Activated CD8-positive, alpha-beta T cell treated with anti-CD3 and anti-CD28 coated beads, Interleukin-2, amount 10 ng/mL, durations not matched to agents 7 days and 5 days (primary cell): ENCODE measurements at regions not wholly inside any gene's neighbourhood (a gene's known extent, or its start where the extent isn't known, plus 50 kb on each side); places are given as distances from the start of the nearest gene placed in this dataset.

ENCODE experiments used
- ATAC-seq: fragments of 150-1000 bp; cut with Tn5 transposase; one replicate; pipeline ENCODE4 v1.10.0; 2021; ENCODE audit warnings: moderate library complexity
- CTCF ChIA-PET: fragments of 350-600 bp; sonication (Branson Sonifier 250); formaldehyde crosslinking; loops from one replicate; lab custom pipeline; 2021; ENCODE audit warnings: antibody characterized with exemption; lab: Charles Lee
- POLR2A ChIA-PET: fragments of 350-600 bp; sonication (Branson Sonifier 250); formaldehyde crosslinking; loops from one replicate; lab custom pipeline; 2021; ENCODE audit warnings: antibody characterized with exemption; lab: Charles Lee
- DNase-seq: peaks from one replicate; pipeline ENCODE4 v3.0.0-alpha.2; 2020
- H3K27ac Mint-ChIP-seq: one replicate; pipeline ENCODE4 v1.8.0; 2021; ENCODE audit warnings: mild to moderate bottlenecking, mixed read lengths
- H3K27me3 Mint-ChIP-seq: one replicate; pipeline ENCODE4 v1.8.0; 2021; ENCODE audit warnings: low read depth, mixed read lengths
- H3K36me3 Mint-ChIP-seq: one replicate; pipeline ENCODE4 v1.8.0; 2021; ENCODE audit warnings: low read depth, mixed read lengths
- H3K4me1 Mint-ChIP-seq: one replicate; pipeline ENCODE4 v1.8.0; 2021; ENCODE audit warnings: low read depth, mixed read lengths
- H3K4me3 Mint-ChIP-seq: one replicate; pipeline ENCODE4 v1.8.0; 2021; ENCODE audit warnings: mild to moderate bottlenecking, mixed read lengths
- H3K9me3 Mint-ChIP-seq: one replicate; pipeline ENCODE4 v1.8.0; 2022; ENCODE audit warnings: mixed read lengths; ENCODE audit not compliant: insufficient read depth

DNA sequence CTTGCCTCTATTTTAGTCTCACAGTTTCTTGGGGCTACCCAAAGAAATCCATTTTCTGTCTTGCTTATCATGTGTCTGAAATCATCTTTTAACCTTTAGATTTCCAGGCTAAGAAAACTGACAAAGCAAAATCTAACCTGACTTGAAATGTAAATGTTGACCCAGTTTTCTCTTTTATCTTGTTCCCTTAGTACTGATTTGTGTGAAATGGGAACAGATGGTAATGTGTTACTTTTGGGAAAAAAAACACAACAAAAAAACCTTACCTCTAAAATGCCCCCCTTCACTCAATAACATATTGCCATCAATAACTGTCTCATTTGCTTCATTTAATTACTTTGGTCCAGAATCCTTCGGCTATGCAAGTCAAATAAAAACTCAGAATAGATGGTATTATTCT, 383.2 kb upstream of the DCN start:
- Mint-ChIP-seq H3K27me3 (no peaks in the 10 kb centered on the region), H3K36me3 (peaks cover 5% of the 10 kb centered on the region), H3K27ac (no peak overlapping the region), H3K9me3 (peaks cover 8% of the 10 kb centered on the region), H3K4me3 (no peak overlapping the region), H3K4me1 (peaks cover 20% of the 10 kb centered on the region)
- DNase-seq (no peak), ATAC-seq (no peak)
- ChIA-PET CTCF (interaction anchor here (1.7 kb wide), 1 partner anchor 11 kb away, joined by 6 read pairs; no protein-coding TSS in a partner anchor), POLR2A (no interaction called here)

GRCh38 chr12:91565246-91565645, 382.6 kb upstream of the DCN start:
- Mint-ChIP-seq H3K36me3 (peaks cover 6% of the 10 kb centered on the region), H3K27ac (no peak overlapping the region), H3K4me1 (peaks cover 20% of the 10 kb centered on the region), H3K4me3 (no peak overlapping the region), H3K27me3 (no peaks in the 10 kb centered on the region), H3K9me3 (peaks cover 8% of the 10 kb centered on the region)
- ATAC-seq: no peak
- DNase-seq: no peak
- CTCF ChIA-PET: interaction anchor here (0.9 to 1.4 kb wide), 2 partner anchors 9 to 183 kb away, joined by 3 read pairs; no protein-coding TSS in a partner anchor
- POLR2A ChIA-PET: no interaction called here

DNA sequence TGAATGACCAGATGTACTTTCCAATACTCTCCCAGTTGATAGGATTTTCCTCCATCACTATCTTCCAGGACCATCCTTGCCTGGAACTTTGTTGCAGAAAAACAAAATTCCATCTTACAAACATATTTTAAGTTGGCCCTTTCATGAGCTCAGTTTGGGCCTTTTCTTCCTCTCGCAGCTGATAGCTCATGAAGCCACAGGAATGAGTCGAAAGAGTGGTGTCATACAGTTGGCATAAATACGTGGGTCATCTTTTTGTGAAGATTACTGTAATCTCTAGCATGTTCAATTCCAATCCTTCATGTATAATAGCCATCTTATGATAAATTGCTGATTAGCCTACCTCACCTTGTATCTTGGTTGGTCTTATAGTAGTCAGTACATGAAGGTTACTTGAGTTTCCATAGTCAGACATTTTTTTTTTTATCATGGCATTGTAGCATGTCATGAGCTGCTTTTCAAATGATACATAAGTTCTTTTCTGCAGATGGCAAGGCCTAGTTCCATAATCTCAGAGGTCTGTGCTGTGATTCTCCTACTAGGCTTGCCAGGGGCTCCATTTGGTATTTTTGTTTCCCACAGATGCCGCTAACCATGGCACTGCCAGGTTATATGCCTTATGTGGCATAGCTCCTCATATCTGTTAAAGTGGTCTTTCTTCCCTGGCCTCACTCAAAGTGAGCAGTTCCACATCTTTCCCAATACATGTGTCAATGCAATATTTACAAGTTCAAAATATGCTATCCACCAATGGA, 380.6 kb upstream of the DCN start:
- no peaks in the 10 kb centered on the region for H3K27me3 Mint-ChIP-seq
- ATAC-seq (no peak), DNase-seq (no peak)
- peaks cover 8% of the 10 kb centered on the region for H3K9me3 Mint-ChIP-seq
- POLR2A ChIA-PET: interaction anchor here (0.5 to 1.6 kb wide), 2 partner anchors 19 to 285 kb away, joined by 3 read pairs; no protein-coding TSS in a partner anchor
- H3K36me3 Mint-ChIP-seq: peaks cover 10% of the 10 kb centered on the region
- H3K27ac Mint-ChIP-seq: peak overlapping the region; percentile 73
- CTCF ChIA-PET: interaction anchor here (1.1 to 1.6 kb wide), 4 partner anchors 15 to 248 kb away, joined by 3 to 8 read pairs (median 4); no protein-coding TSS in a partner anchor
- H3K4me1 Mint-ChIP-seq: peaks cover 22% of the 10 kb centered on the region
- H3K4me3 Mint-ChIP-seq: no peak overlapping the region

GRCh38 chr12:91562476-91562875, 379.9 kb upstream of the DCN start:
- POLR2A ChIA-PET: interaction anchor here (0.5 kb wide), 2 partner anchors 285 to 1879 kb away, joined by 3 read pairs; partner anchors contain the start of gene UBE2N

GRCh38 chr12:91561958-91562325, 379.3 kb upstream of the DCN start:
- H3K27me3 Mint-ChIP-seq: no peaks in the 10 kb centered on the region
- DNase-seq (no peak), ATAC-seq (no peak)
- H3K27ac Mint-ChIP-seq: no peak overlapping the region
- POLR2A ChIA-PET: interaction anchor here (0.5 kb wide), 1 partner anchor 1880 kb away, joined by 3 read pairs; the partner anchor contains the start of gene UBE2N
- H3K4me3 Mint-ChIP-seq: no peak overlapping the region
- peaks cover 23% of the 10 kb centered on the region for H3K4me1 Mint-ChIP-seq
- CTCF ChIA-PET: interaction anchor here (1.5 kb wide), 1 partner anchor 16 kb away, joined by 8 read pairs; no protein-coding TSS in a partner anchor
- peaks cover 8% of the 10 kb centered on the region for H3K9me3 Mint-ChIP-seq
- peaks cover 10% of the 10 kb centered on the region for H3K36me3 Mint-ChIP-seq

More at GRCh38 chr12:91562476-91562875, 379.9 kb upstream of the DCN start:
- Mint-ChIP-seq H3K4me1 (peaks cover 23% of the 10 kb centered on the region), H3K36me3 (peaks cover 10% of the 10 kb centered on the region), H3K27me3 (no peaks in the 10 kb centered on the region), H3K9me3 (peaks cover 8% of the 10 kb centered on the region), H3K4me3 (peak overlapping the region; percentile 14), H3K27ac (peak overlapping the region; percentile 73)
- peak; percentile 48 for DNase-seq
- peak; percentile 95 for ATAC-seq
- CTCF ChIA-PET: interaction anchor here (1.3 to 1.6 kb wide), 3 partner anchors 16 to 181 kb away, joined by 3 to 8 read pairs (median 5); no protein-coding TSS in a partner anchor

- Mint-ChIP-seq H3K36me3 (peaks cover 10% of the 10 kb centered on the region), H3K9me3 (peaks cover 8% of the 10 kb centered on the region), H3K4me3 (no peak overlapping the region), H3K27ac (no peak overlapping the region), H3K27me3 (no peaks in the 10 kb centered on the region), H3K4me1 (peaks cover 23% of the 10 kb centered on the region)
- ATAC-seq (no peak), DNase-seq (no peak)
- ChIA-PET CTCF (no interaction called here), POLR2A (no interaction called here)
Measured at GRCh38 chr12:91561301-91561957, 378.8 kb upstream of the DCN start.

- H3K36me3 Mint-ChIP-seq: peaks cover 5% of the 10 kb centered on the region
- peaks cover 3% of the 10 kb centered on the region for H3K9me3 Mint-ChIP-seq
Measured at GRCh38 chr12:91556909-91557308, 374.3 kb upstream of the DCN start.

GRCh38 chr12:91555436-91556415, 373.1 kb upstream of the DCN start:
- H3K27ac Mint-ChIP-seq: no peak overlapping the region
- DNase-seq (no peak), ATAC-seq (no peak)
- H3K9me3 Mint-ChIP-seq: no peaks in the 10 kb centered on the region
- no peaks in the 10 kb centered on the region for H3K27me3 Mint-ChIP-seq
- peaks cover 5% of the 10 kb centered on the region for H3K36me3 Mint-ChIP-seq
- POLR2A ChIA-PET: no interaction called here
- H3K4me3 Mint-ChIP-seq: no peak overlapping the region
- CTCF ChIA-PET: no interaction called here
- H3K4me1 Mint-ChIP-seq: peaks cover 3% of the 10 kb centered on the region

More at GRCh38 chr12:91556909-91557308, 374.3 kb upstream of the DCN start:
- Mint-ChIP-seq H3K4me1 (peaks cover 4% of the 10 kb centered on the region), H3K4me3 (no peak overlapping the region), H3K27ac (no peak overlapping the region), H3K27me3 (no peaks in the 10 kb centered on the region)
- CTCF ChIA-PET: interaction anchor here (1.4 kb wide), 1 partner anchor 175 kb away, joined by 3 read pairs; no protein-coding TSS in a partner anchor
- ATAC-seq (no peak), DNase-seq (no peak)
- POLR2A ChIA-PET: no interaction called here

GRCh38 chr12:91551927-91552326, 369.3 kb upstream of the DCN start:
- CTCF ChIA-PET: no interaction called here

DNA sequence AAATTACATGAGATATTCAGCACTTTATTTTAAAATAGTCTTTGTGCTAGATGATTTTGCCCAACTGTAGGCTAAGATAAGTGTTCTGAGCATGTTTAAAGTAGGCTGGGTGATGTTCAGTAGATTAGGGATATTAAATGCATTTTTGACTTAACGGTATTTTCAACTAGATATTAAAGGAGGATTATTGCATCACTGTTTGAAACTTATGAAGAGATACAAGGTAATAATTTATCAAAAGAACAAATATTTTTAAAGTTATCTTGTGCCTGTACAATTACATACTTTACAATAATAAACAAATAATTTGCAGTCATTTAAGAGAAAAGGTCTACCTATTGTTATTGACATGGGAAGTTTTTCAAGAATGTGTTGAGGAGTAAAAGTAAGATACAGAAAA, 368.6 kb upstream of the DCN start:
- DNase-seq (no peak), ATAC-seq (no peak)
- POLR2A ChIA-PET: no interaction called here
- Mint-ChIP-seq H3K36me3 (no peaks in the 10 kb centered on the region), H3K27ac (no peak overlapping the region), H3K9me3 (no peaks in the 10 kb centered on the region), H3K4me1 (no peaks in the 10 kb centered on the region), H3K4me3 (no peak overlapping the region), H3K27me3 (peaks cover 3% of the 10 kb centered on the region)
- CTCF ChIA-PET: no interaction called here

More at GRCh38 chr12:91551927-91552326, 369.3 kb upstream of the DCN start:
- Mint-ChIP-seq H3K27ac (no peak overlapping the region), H3K36me3 (no peaks in the 10 kb centered on the region), H3K4me3 (no peak overlapping the region), H3K9me3 (no peaks in the 10 kb centered on the region), H3K27me3 (peaks cover 3% of the 10 kb centered on the region), H3K4me1 (no peaks in the 10 kb centered on the region)
- DNase-seq (no peak), ATAC-seq (no peak)
- POLR2A ChIA-PET: no interaction called here

DNA sequence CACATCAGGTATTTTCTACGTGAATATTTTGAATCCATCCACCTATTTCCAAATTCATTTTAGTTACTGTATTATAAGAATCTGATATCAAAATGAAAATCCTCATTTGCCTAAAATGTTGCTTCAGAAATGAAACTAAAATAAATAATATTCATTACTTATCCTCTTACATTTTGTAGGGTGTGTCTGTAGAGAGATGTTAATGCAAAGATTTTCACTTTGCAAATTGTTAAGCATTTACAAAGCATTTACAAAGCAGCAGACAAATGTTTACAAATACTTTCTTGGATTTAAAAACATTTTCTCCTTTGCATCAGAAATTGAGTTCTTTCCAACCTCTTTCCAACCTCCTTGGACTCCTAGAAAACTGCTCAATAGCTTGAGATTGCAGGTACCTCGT, 360.0 kb upstream of the DCN start:
- H3K4me1 Mint-ChIP-seq: no peaks in the 10 kb centered on the region
- no peak overlapping the region for H3K27ac Mint-ChIP-seq
- H3K4me3 Mint-ChIP-seq: no peak overlapping the region
- H3K27me3 Mint-ChIP-seq: no peaks in the 10 kb centered on the region
- POLR2A ChIA-PET: no interaction called here
- no peaks in the 10 kb centered on the region for H3K36me3 Mint-ChIP-seq
- no peak for ATAC-seq
- no peaks in the 10 kb centered on the region for H3K9me3 Mint-ChIP-seq
- CTCF ChIA-PET: no interaction called here
- DNase-seq: no peak
